PFSK-1 (cell line): ENCODE measurements at regions not wholly inside any gene's neighbourhood (a gene's known extent, or its start where the extent isn't known, plus 50 kb on each side); places are given as distances from the start of the nearest gene placed in this dataset.

Experiments
- POLR2AphosphoS5 ChIP-seq: IDR thresholded peaks from 2 replicates; pipeline ENCODE4 v1.6.1; 2012; ENCODE audit warnings: low read depth, mild to moderate bottlenecking, control low read depth, low read length, moderate library complexity
- SIN3A ChIP-seq: IDR thresholded peaks from 2 replicates; pipeline ENCODE4 v1.6.1; 2012; ENCODE audit warnings: mild to moderate bottlenecking, low read length, moderate library complexity, borderline replicate concordance; ENCODE audit not compliant: insufficient read depth
- TF ChIP-seq, protein P1 (sequence below), 2 experiments: IDR thresholded peaks; 2 replicates each; pipeline versions ENCODE4 v1.6.1 to v1.8.0; 2011 to 2012; ENCODE audit warnings: low read depth in 2 of 2, low read length in 2 of 2, control low read depth in 1 of 2, inconsistent platforms in 1 of 2, mild to moderate bottlenecking in 1 of 2, moderate library complexity in 1 of 2; ENCODE audit not compliant: insufficient read depth in 1 of 2

DNA sequence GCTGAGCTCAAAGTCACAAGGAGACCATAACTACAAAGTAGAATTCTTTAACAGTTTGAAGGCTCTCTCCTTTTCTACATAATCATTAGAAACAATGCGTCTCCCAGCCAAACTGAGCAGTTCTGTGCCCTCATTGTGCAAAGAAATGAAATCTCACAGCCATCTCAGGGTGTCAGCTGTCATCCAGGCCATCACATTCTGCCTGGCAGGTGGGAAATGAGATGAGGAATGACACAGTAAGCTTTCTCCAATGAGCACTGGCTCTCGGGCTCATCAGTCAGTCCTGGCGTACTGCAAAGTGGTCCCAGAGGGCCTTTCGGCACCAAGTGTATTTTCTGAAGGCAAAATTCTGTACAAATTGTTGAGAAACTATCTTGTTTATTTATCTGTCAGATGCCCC is 306.5 kb downstream of the KCTD12 start:
- TF ChIP-seq POLR2AphosphoS5 = no peak
- no peak for TF ChIP-seq SIN3A
- TF ChIP-seq, protein P1, sequence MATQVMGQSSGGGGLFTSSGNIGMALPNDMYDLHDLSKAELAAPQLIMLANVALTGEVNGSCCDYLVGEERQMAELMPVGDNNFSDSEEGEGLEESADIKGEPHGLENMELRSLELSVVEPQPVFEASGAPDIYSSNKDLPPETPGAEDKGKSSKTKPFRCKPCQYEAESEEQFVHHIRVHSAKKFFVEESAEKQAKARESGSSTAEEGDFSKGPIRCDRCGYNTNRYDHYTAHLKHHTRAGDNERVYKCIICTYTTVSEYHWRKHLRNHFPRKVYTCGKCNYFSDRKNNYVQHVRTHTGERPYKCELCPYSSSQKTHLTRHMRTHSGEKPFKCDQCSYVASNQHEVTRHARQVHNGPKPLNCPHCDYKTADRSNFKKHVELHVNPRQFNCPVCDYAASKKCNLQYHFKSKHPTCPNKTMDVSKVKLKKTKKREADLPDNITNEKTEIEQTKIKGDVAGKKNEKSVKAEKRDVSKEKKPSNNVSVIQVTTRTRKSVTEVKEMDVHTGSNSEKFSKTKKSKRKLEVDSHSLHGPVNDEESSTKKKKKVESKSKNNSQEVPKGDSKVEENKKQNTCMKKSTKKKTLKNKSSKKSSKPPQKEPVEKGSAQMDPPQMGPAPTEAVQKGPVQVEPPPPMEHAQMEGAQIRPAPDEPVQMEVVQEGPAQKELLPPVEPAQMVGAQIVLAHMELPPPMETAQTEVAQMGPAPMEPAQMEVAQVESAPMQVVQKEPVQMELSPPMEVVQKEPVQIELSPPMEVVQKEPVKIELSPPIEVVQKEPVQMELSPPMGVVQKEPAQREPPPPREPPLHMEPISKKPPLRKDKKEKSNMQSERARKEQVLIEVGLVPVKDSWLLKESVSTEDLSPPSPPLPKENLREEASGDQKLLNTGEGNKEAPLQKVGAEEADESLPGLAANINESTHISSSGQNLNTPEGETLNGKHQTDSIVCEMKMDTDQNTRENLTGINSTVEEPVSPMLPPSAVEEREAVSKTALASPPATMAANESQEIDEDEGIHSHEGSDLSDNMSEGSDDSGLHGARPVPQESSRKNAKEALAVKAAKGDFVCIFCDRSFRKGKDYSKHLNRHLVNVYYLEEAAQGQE (IDR thresholded peaks at IDR 0.05; ENCODE audit: insufficient read depth in 1 of 2, low read depth in 2 of 2, low read length in 2 of 2) = no peak
